ENCODE measurements at regions not wholly inside any gene's neighbourhood (a gene's known extent, or its start where the extent isn't known, plus 50 kb on each side); places are given as distances from the start of the nearest gene placed in this dataset.
A peak's percentile ranks its signal among the peaks of the same experiment; 100 is the strongest.

DNA sequence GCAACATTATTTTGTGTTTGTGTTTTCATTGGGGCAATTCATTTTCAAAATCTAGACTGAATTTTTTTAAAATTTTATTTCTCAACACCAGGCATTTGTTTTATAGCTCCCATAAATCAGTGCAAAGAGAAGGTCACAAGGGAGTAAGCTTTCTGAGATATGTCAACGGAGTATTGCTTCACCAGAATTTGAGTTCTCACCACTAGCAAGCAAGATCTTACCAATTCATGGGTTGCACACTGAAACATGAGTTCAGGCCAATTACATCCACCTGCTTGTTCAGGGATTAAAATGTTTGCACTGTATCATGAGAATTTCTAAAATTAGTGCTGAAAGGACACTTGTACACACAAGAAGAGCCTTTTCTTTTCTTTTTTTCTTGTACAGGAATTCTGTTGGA lies 121.9 kb downstream of the CAND1 start:
- peak in 1 of 2 donors; percentile 33 for TF ChIP-seq EP300 (IDR thresholded peaks at IDR 0.05)
- TF ChIP-seq, protein P1, sequence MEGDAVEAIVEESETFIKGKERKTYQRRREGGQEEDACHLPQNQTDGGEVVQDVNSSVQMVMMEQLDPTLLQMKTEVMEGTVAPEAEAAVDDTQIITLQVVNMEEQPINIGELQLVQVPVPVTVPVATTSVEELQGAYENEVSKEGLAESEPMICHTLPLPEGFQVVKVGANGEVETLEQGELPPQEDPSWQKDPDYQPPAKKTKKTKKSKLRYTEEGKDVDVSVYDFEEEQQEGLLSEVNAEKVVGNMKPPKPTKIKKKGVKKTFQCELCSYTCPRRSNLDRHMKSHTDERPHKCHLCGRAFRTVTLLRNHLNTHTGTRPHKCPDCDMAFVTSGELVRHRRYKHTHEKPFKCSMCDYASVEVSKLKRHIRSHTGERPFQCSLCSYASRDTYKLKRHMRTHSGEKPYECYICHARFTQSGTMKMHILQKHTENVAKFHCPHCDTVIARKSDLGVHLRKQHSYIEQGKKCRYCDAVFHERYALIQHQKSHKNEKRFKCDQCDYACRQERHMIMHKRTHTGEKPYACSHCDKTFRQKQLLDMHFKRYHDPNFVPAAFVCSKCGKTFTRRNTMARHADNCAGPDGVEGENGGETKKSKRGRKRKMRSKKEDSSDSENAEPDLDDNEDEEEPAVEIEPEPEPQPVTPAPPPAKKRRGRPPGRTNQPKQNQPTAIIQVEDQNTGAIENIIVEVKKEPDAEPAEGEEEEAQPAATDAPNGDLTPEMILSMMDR (IDR thresholded peaks at IDR 0.05), result no peak
- TF ChIP-seq POLR2A (IDR thresholded peaks at IDR 0.05), result no peak

Data from tibial nerve (tissue), 4 donors.